KMS-11 (cell line): ENCODE measurements at regions not wholly inside any gene's neighbourhood (a gene's known extent, or its start where the extent isn't known, plus 50 kb on each side); places are given as distances from the start of the nearest gene placed in this dataset.

Experiments used
- H2AFZ ChIP-seq: fragments of 200-600 bp; sonication (generic); 2 replicates; pipeline ENCODE4 v1.6.1; 2016; ENCODE audit warnings: antibody characterized with exemption, mixed run types, low read depth
- H3K27ac ChIP-seq: fragments of 200-600 bp; sonication (generic); 2 replicates; pipeline ENCODE4 v1.6.1; 2016; ENCODE audit warnings: mild to moderate bottlenecking, mixed run types
- H3K27me3 ChIP-seq: fragments of 200-600 bp; sonication (generic); 2 replicates; pipeline ENCODE4 v1.6.1; 2017; ENCODE audit warnings: mild to moderate bottlenecking, low read depth, mixed run types, moderate library complexity; ENCODE audit not compliant: insufficient read depth
- H3K36me3 ChIP-seq: fragments of 200-600 bp; sonication (generic); 2 replicates; pipeline ENCODE4 v1.6.1; 2017; ENCODE audit warnings: mild to moderate bottlenecking, mixed run types; ENCODE audit not compliant: insufficient read depth
- H3K4me1 ChIP-seq: fragments of 200-600 bp; sonication (generic); 2 replicates; pipeline ENCODE4 v1.6.1; 2016; ENCODE audit warnings: mild to moderate bottlenecking, low read depth, mixed run types; ENCODE audit not compliant: poor library complexity, severe bottlenecking
- H3K4me2 ChIP-seq: fragments of 200-600 bp; sonication (generic); 2 replicates; pipeline ENCODE4 v1.7.0; 2016; ENCODE audit warnings: mild to moderate bottlenecking, mixed run types
- H3K4me3 ChIP-seq: fragments of 200-600 bp; sonication (generic); IDR thresholded peaks from 2 replicates; pipeline ENCODE4 v1.6.1; 2017; ENCODE audit warnings: low read depth, low read length, mixed read lengths; ENCODE audit not compliant: insufficient read depth
- H3K79me2 ChIP-seq: fragments of 200-600 bp; sonication (generic); 2 replicates; pipeline ENCODE4 v1.6.1; 2016; ENCODE audit warnings: low read depth, mixed run types; ENCODE audit not compliant: insufficient read depth
- H3K9ac ChIP-seq: fragments of 200-600 bp; sonication (generic); 2 replicates; pipeline ENCODE4 v1.6.1; 2016; ENCODE audit warnings: mild to moderate bottlenecking, mixed run types
- H4K20me1 ChIP-seq: fragments of 200-600 bp; sonication (generic); 2 replicates; pipeline ENCODE4 v1.6.1; 2016; ENCODE audit warnings: mild to moderate bottlenecking, mixed run types; ENCODE audit not compliant: insufficient read depth
- TF ChIP-seq, protein P1 (sequence below): fragments of 200-600 bp; sonication (generic); conservative IDR thresholded peaks from 2 replicates; pipeline ENCODE4 v1.6.1; 2017; ENCODE audit warnings: low read depth, mild to moderate bottlenecking, antibody characterized with exemption, low read length, moderate library complexity, mixed read lengths

- H3K27me3 ChIP-seq = no peaks in the 10 kb centered on the region
- H3K4me1 ChIP-seq = no peaks in the 10 kb centered on the region
- no peaks in the 10 kb centered on the region for H3K79me2 ChIP-seq
- no peaks in the 10 kb centered on the region for H4K20me1 ChIP-seq
- H2AFZ ChIP-seq = no peak overlapping the region
- no peak overlapping the region for H3K4me2 ChIP-seq
- H3K9ac ChIP-seq = no peak overlapping the region
- TF ChIP-seq, protein P1, sequence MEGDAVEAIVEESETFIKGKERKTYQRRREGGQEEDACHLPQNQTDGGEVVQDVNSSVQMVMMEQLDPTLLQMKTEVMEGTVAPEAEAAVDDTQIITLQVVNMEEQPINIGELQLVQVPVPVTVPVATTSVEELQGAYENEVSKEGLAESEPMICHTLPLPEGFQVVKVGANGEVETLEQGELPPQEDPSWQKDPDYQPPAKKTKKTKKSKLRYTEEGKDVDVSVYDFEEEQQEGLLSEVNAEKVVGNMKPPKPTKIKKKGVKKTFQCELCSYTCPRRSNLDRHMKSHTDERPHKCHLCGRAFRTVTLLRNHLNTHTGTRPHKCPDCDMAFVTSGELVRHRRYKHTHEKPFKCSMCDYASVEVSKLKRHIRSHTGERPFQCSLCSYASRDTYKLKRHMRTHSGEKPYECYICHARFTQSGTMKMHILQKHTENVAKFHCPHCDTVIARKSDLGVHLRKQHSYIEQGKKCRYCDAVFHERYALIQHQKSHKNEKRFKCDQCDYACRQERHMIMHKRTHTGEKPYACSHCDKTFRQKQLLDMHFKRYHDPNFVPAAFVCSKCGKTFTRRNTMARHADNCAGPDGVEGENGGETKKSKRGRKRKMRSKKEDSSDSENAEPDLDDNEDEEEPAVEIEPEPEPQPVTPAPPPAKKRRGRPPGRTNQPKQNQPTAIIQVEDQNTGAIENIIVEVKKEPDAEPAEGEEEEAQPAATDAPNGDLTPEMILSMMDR = no peak
- no peaks in the 10 kb centered on the region for H3K36me3 ChIP-seq
- no peak overlapping the region for H3K27ac ChIP-seq
- no peak overlapping the region for H3K4me3 ChIP-seq
Measured at GRCh38 chr5:167785106-167785505, 506.3 kb upstream of the WWC1 start.

DNA sequence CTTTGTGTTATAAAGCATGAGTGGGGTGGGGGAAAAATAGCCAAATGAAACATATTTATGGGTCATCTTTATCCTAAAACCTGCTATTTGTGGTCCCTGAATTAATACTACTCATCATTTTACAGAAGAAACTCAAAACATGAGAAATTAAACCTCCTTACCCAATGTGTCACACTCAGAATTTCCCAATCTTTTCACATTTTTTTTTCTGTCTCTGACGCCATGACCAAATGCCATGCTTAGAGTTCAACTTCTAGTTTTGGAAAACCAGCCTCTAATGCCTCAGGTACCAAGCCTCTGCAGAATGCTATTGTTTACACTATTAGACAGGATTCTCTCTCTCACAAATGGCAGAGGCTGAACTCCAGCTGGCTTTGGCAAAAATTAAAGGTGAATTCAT lies 505.5 kb upstream of the WWC1 start:
- no peak overlapping the region for H3K9ac ChIP-seq
- H3K27me3 ChIP-seq = no peaks in the 10 kb centered on the region
- H3K4me3 ChIP-seq = no peak overlapping the region
- H3K79me2 ChIP-seq = no peaks in the 10 kb centered on the region
- no peaks in the 10 kb centered on the region for H3K36me3 ChIP-seq
- TF ChIP-seq, protein P1 = no peak
- H3K4me2 ChIP-seq = no peak overlapping the region
- H3K4me1 ChIP-seq = no peaks in the 10 kb centered on the region
- H2AFZ ChIP-seq = no peak overlapping the region
- no peak overlapping the region for H3K27ac ChIP-seq
- H4K20me1 ChIP-seq = no peaks in the 10 kb centered on the region

GRCh38 chr5:167786871-167787578 lies 504.4 kb upstream of the WWC1 start:
- Histone ChIP-seq H3K4me2 (no peak overlapping the region), H3K36me3 (no peaks in the 10 kb centered on the region), H3K79me2 (no peaks in the 10 kb centered on the region), H3K4me1 (no peaks in the 10 kb centered on the region), H3K4me3 (no peak overlapping the region), H3K27ac (no peak overlapping the region), H3K27me3 (no peaks in the 10 kb centered on the region), H2AFZ (no peak overlapping the region), H3K9ac (no peak overlapping the region), H4K20me1 (no peaks in the 10 kb centered on the region)
- TF ChIP-seq, protein P1 = no peak

- no peaks in the 10 kb centered on the region for H3K79me2 ChIP-seq
- H3K4me2 ChIP-seq = no peak overlapping the region
- no peak overlapping the region for H2AFZ ChIP-seq
- no peaks in the 10 kb centered on the region for H4K20me1 ChIP-seq
- H3K27ac ChIP-seq = no peak overlapping the region
- TF ChIP-seq, protein P1 = no peak
- no peak overlapping the region for H3K4me3 ChIP-seq
- no peaks in the 10 kb centered on the region for H3K27me3 ChIP-seq
- no peak overlapping the region for H3K9ac ChIP-seq
- H3K36me3 ChIP-seq = no peaks in the 10 kb centered on the region
- H3K4me1 ChIP-seq = no peaks in the 10 kb centered on the region
Measured at GRCh38 chr5:167790045-167790444, 501.4 kb upstream of the WWC1 start.
